Heart left ventricle (tissue), 13 donors: ENCODE measurements at regions not wholly inside any gene's neighbourhood (a gene's known extent, or its start where the extent isn't known, plus 50 kb on each side); places are given as distances from the start of the nearest gene placed in this dataset.

Experiments
- CTCF ChIP-seq, 12 donors: fragments of 200-600 bp; sonication (generic) in 4 of 12; IDR thresholded peaks; one replicate each; pipeline versions ENCODE4 v1.5.0 to v1.8.0; 2018 to 2022; ENCODE audit warnings: antibody characterized with exemption in 12 of 12, mild to moderate bottlenecking in 5 of 12
- POLR2A ChIP-seq, 2 donors: fragments of 450-650 bp; IDR thresholded peaks; one replicate each; pipeline ENCODE4 v1.6.1; 2017; ENCODE audit warnings: antibody characterized with exemption in 2 of 2, mild to moderate bottlenecking in 2 of 2, moderate library complexity in 2 of 2
- donor health status: ischemic (EF 13 %, LVEDD 7.1; RV severe dilation, severe dysfunction).
- donor health status: DM: no; HTN: yes; CAD: no.
- donor health status: DM: no; HTN: no; CAD: no.
- donor health status: ischemic (EF 25% LVEDD 6.9; RV normal size, moderate dysfunction).
- donor health status: ischemic (EF 25% LVEDD 5.7; RV mildly dilated, moderate dysfunction).
- donor health status: ischemic (EF 35%, LVEDD 5.7; RV mildly dilated, moderate dysfunction).
- donor health status: nonischemic (EF 11% LVEDD 7.7; RV severe dilation, severe dysfunction).
- donor health status: DM: yes; HTN: yes; CAD: no.
- donor health status: PGD.
- donor health status: ischemic (EF 29% LVEDD 5.4; RV normal size, mild dysfunction).
- donor health status: nonischemic (EF 23%, LVEDD 6.1; RV moderate dilation, normal function).

- TF ChIP-seq CTCF (IDR thresholded peaks at IDR 0.05) (no peak), POLR2A (IDR thresholded peaks at IDR 0.05) (no peak)
These were observed 85.8 kb upstream of the COG2 start for GRCh38 chr1:230556453-230556852.
